ENCODE measurements at regions not wholly inside any gene's neighbourhood (a gene's known extent, or its start where the extent isn't known, plus 50 kb on each side); places are given as distances from the start of the nearest gene placed in this dataset.

GRCh38 chr4:79266136-79266535, 59.7 kb downstream of the NAA11 start:
- no peak for TF ChIP-seq CEBPB (IDR thresholded peaks at IDR 0.05)
- TF ChIP-seq RAD21 (IDR thresholded peaks at IDR 0.05; ENCODE audit: low read depth) = no peak
- TF ChIP-seq TEAD4 (IDR thresholded peaks at IDR 0.05) = no peak
- TF ChIP-seq TCF12 (IDR thresholded peaks at IDR 0.05; ENCODE audit: low read depth) = no peak
- no peak for TF ChIP-seq YY1 (IDR thresholded peaks at IDR 0.05; ENCODE audit: low read depth)
- TF ChIP-seq NFIC (IDR thresholded peaks at IDR 0.05) = no peak
- no peak for TF ChIP-seq EP300 (IDR thresholded peaks at IDR 0.05; ENCODE audit: borderline replicate concordance)

GRCh38 chr4:79259242-79259641, 66.6 kb downstream of the NAA11 start:
- TF ChIP-seq MAX (IDR thresholded peaks at IDR 0.05) (no peak), TEAD4 (IDR thresholded peaks at IDR 0.05) (no peak), EP300 (IDR thresholded peaks at IDR 0.05; ENCODE audit: borderline replicate concordance) (no peak), CREB1 (IDR thresholded peaks at IDR 0.05; ENCODE audit: low read depth) (no peak)

- no peak for TF ChIP-seq MAX (IDR thresholded peaks at IDR 0.05)
- TF ChIP-seq TCF12 (IDR thresholded peaks at IDR 0.05; ENCODE audit: low read depth) = no peak
- no peak for TF ChIP-seq ZBTB7A (IDR thresholded peaks at IDR 0.05; ENCODE audit: low read depth)
- TF ChIP-seq REST (IDR thresholded peaks at IDR 0.05; ENCODE audit: low read depth) = no peak
These were observed 67.2 kb downstream of the NAA11 start for GRCh38 chr4:79258614-79259176.

- TF ChIP-seq EP300 (IDR thresholded peaks at IDR 0.05; ENCODE audit: borderline replicate concordance) (no peak), FOXM1 (IDR thresholded peaks at IDR 0.05; ENCODE audit: borderline replicate concordance, low read depth) (no peak), RAD21 (IDR thresholded peaks at IDR 0.05; ENCODE audit: low read depth) (no peak), USF1 (IDR thresholded peaks at IDR 0.05) (no peak), ZBTB7A (IDR thresholded peaks at IDR 0.05; ENCODE audit: low read depth) (no peak), TEAD4 (IDR thresholded peaks at IDR 0.05) (no peak), YY1 (IDR thresholded peaks at IDR 0.05; ENCODE audit: low read depth) (no peak), TAF1 (IDR thresholded peaks at IDR 0.05; ENCODE audit: low read depth) (no peak), NFIC (IDR thresholded peaks at IDR 0.05) (no peak), TCF12 (IDR thresholded peaks at IDR 0.05; ENCODE audit: low read depth) (no peak), CEBPB (IDR thresholded peaks at IDR 0.05) (no peak), EGR1 (IDR thresholded peaks at IDR 0.05) (no peak), REST (IDR thresholded peaks at IDR 0.05; ENCODE audit: low read depth) (no peak)
These were observed 67.8 kb downstream of the NAA11 start for GRCh38 chr4:79257953-79258613.

GRCh38 chr4:79255793-79256192, 70.1 kb downstream of the NAA11 start:
- TF ChIP-seq USF1 (IDR thresholded peaks at IDR 0.05) (no peak), YY1 (IDR thresholded peaks at IDR 0.05; ENCODE audit: low read depth) (no peak), TCF12 (IDR thresholded peaks at IDR 0.05; ENCODE audit: low read depth) (no peak)

- no peak for TF ChIP-seq RAD21 (IDR thresholded peaks at IDR 0.05; ENCODE audit: low read depth)
- no peak for TF ChIP-seq NFIC (IDR thresholded peaks at IDR 0.05)
- TF ChIP-seq REST (IDR thresholded peaks at IDR 0.05; ENCODE audit: low read depth) = no peak
These were observed 71.9 kb downstream of the NAA11 start for GRCh38 chr4:79253924-79254323.

Measured in Ishikawa (cell line).